GM12892 (cell line): ENCODE measurements at regions not wholly inside any gene's neighbourhood (a gene's known extent, or its start where the extent isn't known, plus 50 kb on each side); places are given as distances from the start of the nearest gene placed in this dataset.

Experiments used
- POLR2A ChIP-seq: IDR thresholded peaks from 2 replicates; pipeline ENCODE4 v1.6.1; 2011; ENCODE audit warnings: low read depth, low read length, control low read depth
- POLR2AphosphoS5 ChIP-seq: IDR thresholded peaks from 2 replicates; pipeline ENCODE4 v1.6.1; 2011; ENCODE audit warnings: low read depth, low read length, control low read depth
- TAF1 ChIP-seq: IDR thresholded peaks from 2 replicates; pipeline ENCODE4 v1.6.1; 2011; ENCODE audit warnings: low read depth, mild to moderate bottlenecking, control low read depth, low read length, borderline replicate concordance

DNA sequence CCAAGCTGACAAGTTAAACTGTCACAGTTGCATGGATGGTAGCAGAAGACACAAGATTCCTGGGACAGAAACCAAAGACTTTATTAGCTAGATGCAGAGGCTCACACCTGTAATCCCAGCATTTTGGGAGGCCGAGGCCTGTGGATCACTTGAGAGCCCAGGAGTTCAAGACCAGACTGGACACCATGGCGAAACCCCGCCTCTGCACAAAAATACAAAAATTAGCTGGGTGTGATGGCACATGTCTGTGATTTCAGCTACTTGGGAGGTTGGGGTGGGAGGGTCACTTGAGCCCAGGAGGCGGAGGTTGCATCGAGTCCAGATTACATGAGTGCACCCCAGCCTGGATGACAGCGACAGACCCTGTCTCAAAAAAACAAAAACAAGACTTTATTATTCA lies 346.6 kb downstream of the IRS2 start:
- TF ChIP-seq POLR2A (no peak), POLR2AphosphoS5 (no peak), TAF1 (no peak)
